Suppressor macrophage treated with lipopolysaccharide for 4 hours (primary cell): ENCODE measurements at regions not wholly inside any gene's neighbourhood (a gene's known extent, or its start where the extent isn't known, plus 50 kb on each side); places are given as distances from the start of the nearest gene placed in this dataset.
"Not testable (repeated sequence)": the region's sequence is repeated elsewhere in the genome, so short reads cannot be mapped to it uniquely, and the experiment has no call there.

Experiments used
- DNase-seq: peaks from one replicate; pipeline ENCODE4 v3.0.0-alpha.2; 2020

DNA sequence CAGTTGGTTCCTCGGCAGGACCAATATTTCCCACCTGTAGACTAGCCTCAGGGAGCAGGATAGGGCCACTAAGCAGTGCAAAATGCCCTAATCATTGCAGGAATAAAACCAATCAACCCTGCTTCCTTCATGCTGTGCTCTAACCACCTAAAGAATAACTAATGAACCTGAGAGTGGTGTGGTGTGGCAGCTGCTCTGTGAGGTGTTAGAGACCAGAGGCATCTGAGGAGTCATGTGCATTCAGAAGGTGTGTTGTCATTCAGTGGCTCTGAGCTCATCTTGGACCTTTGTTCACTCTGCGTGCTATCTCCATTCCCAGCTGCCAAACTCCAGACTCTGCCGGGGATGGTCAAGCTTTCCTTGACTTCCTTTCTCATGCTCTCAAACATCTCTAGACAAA, 136.7 kb upstream of the EGLN3 start:
- DNase-seq: no peak

DNA sequence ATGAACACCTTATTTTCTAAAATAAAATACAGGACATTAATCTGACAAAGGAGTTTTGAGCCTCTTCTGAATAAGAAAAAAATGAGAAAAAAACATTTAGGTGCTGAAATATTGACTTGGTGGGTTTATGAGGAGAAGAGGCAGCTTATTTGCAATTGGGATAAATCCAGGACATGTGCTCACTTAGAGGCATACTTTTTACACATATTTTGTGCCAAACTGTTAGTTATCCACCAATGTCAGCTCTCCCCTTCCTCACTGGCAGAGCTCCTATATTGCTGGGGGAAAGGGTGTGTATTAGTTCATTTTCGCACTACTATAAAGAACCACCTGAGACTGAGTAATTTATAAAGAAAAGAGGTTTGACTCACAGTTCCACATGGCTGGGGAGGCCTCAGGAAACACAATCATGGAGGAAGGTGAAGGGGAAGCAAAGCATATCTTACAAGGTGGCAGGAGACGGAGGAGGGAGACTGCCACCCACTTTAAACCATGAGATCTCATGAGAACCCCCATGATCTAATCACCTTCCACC, 135.4 kb upstream of the EGLN3 start:
- DNase-seq: no peak

DNA sequence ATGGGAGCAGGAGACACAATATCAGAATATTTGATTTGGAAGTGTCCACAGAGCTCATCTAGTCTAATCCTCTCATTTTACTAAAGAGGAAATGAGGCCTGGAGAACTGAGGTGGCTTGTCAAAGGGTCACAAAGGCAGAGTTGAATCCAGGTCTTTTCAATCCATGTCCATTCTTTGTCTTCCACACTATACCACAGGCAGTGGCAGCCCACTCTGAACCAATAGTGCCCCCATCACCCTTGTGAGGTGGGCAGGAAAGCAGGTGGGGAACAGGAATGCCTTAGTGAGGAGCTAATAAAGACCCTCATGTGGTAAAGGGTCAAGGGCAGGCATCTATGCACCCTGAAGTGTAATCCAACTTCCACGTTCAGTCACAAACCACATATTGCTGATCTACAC, 134.8 kb upstream of the EGLN3 start:
- no peak for DNase-seq

DNA sequence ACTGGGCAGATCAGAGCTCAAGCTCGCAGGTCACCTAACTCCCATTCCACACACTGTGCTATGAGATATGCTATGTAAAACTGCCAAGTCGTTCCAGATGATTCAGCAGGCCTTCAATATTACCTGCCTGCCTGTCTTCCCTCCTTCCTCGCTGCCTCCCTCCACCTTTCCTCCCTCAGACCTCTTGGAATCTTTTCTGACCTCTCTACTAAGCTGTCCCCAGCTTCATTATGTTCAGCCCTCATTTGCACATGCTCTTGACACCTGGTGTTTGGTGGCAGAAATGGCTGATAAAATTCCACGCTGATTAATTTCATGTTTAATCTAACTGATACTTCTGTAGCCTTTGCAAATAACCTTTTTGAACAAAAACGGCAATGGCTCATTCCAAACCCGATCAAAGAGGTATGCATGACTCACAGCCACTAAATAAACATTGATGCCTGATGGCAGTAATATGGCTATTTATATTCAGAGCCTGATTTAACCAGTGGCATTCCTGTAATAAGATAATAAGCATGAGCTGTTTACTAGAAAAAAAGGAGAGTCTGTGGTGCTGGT, 130.8 kb upstream of the EGLN3 start:
- no peak for DNase-seq

DNA sequence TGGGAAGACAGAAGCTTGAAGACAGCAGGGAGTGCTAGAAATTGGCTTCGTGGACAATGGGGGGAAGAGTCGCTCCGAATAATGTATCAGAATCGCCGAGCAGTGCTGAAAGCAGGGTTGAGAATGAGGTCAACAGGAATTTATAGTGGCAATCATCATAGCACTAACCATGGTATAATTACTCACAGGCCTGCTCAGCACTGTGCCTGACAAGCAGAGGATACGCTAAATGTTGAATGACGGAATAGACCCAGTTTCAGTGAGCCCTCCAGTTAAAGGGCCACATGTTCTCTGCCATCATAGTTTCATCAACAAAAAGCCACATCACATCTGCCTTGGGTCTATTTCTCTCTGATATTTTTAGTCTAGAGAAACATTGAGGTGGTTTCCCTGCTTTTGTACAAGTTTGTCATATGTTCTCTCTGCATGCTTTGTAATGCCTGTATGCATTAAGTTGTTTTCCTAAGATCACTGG, 130.3 kb upstream of the EGLN3 start:
- DNase-seq: no peak

DNA sequence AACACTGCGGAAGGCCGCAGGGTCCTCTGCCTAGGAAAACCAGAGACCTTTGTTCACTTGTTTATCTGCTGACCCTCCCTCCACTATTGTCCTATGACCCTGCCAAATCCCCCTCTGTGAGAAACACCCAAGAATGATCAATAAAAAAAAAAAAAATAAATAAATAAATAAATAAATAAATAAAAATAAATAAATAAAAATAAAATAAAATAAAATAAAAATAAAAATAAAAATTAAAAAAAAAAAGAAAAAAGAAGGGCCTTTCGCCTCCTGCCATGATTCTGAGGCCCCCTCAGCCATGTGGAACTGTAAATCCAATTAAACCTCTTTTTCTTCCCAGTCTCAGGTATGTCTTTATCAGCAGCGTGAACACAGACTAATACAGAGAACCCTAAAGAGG, 128.8 kb upstream of the EGLN3 start:
- not testable (repeated sequence) for DNase-seq

DNA sequence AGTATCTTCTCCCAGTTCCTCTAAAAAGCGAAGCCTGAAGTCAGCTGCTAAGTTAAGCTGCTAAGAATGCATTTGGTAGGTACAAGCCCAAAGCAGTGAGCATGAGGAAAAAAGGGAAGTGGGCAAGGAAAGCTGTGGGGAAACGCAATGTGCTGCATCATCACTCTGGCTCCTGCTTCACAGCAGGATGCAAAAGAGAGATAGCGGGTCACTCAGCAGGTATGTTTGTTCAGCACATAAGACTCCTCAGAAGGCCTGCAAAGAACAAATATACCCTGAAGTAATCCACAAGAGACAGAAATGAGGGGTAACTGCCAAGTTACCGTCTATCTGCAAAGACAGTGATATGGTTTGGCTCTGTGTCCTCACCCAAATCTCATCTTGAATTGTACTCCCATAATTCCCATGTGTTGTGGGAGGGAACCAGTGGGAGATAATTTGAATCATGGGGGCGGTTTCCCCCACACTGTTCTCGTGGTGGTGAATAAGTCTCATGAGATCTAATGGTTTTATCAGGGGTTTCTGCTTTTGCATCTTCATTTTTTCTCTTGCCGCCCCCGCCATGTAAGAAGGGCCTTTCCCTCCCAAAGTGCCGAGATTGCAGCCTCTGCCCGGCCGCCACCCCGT, 127.4 kb upstream of the EGLN3 start:
- DNase-seq: peak; percentile 78

DNA sequence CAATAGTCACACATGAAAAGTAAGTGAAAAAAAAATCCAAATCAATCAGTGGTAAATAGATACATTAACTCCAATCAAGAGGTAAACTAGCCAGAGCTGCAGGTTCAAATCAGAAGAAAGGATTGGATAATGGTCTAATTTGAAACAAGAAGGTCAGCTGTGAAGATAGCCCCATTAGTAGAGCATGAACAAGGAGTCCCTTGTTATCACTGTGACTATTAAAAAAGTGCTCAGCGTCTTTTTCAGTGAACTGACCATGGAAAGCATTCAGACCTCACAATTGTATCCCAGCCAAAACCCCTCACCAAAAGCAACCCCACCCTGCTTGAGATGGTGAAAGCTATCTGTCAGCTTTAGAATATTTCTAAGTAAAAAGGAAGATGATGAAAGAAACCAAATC, 125.0 kb upstream of the EGLN3 start:
- no peak for DNase-seq

DNA sequence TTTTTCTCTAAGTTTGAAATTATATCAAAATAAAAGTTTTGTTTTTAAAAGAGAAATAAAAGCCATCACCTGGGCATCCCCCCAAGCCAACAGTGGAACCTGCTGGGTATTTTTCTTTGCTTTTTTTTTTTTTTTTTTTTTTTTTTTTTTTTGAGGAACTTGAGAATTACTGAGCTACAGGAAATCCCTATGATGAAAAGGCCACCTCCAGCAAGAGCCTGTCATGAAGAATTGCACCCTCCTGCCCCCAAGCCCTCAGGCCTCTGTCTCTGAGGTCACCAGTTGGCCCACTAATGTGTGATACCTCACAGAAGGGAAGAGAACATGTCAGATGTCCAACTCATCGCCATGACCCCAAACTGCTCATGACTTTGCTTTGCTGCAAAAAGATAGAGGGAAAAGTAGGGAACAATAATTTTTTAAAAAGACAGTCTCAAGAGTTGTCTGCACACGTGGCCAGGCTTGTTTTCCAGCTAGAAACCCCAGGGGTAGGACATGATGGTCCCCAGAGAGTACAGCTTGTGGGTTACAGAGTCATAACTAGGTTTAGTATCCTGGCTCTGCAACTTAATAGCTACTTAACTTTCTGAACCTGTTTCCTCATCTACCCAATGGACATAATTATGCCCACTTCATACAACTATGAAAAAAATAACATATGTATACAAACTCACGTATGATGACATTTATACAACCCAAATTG, 124.3 kb upstream of the EGLN3 start:
- DNase-seq: peak; percentile 82

DNA sequence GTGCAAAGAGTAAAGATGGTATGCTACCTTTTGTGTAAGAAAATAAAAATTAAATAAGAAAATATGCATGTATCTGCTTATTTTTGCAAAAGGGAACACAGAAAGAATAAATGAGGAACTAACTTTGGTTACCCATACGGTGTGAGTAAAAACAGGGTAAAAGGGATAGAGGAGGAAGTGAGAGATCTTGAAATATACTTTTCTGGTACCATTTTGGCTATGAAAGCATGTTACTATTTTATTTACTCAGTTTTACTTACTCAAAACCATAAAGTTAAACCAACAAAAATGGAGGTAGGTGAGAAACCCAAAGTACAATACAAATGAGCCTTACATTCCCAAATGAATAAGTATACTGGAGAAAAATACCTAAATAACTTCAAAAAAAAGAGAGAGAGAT, 122.0 kb upstream of the EGLN3 start:
- DNase-seq: no peak

DNA sequence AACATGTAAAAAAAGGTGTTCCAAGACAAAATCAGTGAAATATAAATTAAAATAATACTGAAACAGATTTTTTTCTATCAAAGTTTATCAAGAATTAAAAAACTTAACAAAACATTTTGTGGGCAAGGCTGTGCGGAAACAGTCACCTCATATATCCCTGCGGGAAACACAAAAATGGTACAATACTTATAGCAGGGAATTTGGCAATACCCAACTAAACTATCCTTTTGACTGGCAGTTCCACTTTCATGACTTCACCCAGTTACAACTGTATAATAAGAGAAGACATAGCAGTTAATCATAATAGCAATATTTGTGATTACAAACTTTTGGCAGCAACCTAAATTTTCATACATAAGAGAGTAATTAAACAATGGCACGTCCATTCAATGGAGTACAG, 121.5 kb upstream of the EGLN3 start:
- DNase-seq: no peak

DNA sequence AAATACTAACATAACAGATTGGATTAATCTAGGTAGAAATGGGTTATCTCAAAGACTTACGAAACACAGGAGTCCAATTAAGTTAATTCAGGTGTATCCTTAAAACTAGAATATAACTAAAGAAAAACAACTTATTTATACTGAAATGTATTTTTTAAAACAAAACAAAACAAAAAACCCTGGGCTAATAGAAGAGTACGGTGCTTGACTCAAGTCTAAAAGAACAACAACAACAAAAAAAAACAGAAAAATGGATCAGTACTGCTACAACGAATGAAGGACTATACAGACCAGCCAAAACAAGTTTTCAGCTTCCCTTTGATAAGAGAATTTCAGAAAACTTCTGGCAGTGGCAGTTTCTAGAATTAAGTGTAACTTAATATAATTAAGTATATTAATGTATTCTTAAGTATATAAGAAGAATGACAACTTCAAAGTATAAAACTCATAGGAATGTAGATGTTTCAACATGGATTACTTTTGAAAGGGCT, 120.1 kb upstream of the EGLN3 start:
- no peak for DNase-seq

DNA sequence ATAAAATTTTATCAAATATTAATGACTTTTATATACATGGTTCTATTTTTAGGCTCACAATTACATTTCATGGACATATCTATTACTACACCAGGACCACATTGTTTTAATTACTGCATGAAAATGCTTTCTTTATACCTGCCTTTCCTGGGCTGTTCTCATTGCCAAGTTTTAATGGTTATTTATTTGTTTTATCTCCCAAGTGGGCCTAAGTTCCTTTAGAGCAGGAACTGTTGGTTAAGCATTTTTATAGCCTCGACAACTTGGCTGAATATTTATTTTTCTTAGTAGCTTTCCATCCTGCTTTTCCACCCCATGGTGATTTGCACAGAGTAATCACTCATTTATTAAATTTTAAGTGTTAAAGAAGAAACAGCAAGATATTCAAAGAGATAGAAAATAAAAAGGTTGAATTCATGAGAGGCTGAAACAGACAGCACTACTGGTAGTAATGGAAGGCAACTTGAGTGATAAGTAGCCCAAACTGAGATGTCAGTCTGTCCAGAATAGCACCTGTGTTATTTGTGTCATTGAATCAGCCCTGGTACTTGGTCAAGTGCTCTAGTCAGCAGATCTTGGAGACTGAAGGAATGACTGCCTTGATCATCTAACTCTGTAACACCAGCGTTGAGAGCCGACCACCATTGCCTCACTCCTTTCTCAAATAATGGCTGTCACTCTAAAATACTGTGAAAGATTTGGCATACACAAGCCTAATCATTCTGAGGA, 119.1 kb upstream of the EGLN3 start:
- no peak for DNase-seq

DNA sequence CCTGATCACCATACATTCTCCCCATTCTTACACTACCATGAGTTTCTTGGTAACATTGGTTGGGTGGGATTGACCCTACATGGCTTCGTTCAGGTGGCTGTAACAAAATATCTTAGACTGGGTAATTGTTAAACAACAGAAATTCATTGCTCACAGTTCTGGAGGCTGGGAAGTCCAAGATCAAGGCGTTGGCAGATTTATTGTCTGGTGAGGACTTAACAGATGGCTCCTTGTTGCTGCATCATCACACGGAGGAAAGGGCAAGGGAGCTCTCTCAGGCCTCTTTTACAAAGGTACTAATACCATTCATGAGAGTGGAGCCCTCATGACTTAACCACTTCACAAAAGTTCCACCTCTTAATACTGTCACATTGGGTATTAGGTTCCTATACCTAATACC, 116.7 kb upstream of the EGLN3 start:
- DNase-seq: no peak

DNA sequence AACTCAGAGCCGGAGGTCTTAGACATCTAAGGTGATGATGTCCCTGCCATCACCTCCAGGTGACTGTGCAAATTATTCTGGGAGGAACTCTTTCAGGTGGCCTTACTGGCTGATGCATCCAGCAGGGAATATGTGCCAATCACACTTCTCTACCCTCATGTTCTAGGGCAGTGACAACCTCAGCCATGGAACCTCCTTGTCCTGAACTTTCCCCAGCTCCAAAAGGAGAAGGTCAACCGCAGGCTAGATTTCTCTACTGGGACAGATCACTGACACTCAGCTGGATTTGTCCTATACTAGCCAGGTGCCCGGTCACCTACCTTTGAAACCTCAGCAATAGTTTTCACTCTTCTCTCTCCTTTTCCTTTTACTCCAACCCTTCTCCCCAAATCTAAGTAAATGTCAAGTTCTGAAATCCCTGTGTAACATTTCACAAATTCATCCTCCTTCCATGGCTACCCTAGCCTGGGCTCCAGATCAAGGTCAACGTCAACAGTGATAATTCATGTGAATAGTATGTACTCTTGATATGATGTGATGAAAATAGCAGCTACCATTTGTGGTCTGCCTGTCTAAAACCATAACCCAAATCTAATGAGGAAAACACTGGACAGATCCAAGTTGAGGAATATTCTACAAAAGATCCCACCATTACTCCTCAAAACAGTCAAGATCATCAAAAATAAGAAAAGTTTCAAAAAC, 115.0 kb upstream of the EGLN3 start:
- DNase-seq: no peak

DNA sequence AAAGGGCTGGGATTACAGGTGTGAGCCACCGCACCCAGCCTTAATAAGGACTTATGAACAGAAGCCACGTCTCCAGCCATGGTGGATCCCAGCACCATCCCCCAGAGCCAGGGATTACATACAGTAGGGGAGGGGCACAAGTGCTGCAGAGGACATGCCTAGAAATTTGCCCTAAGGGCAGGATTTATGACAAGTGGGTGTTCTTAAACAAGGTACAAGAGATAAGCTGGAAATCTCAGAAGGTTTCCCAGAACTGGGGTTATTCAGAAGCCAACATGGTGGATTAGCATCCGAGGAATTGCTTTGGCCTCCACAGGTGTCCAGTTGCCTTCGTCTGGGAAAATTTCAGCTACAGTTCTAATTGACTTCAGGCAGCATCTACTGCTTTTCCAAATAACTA, 114.4 kb upstream of the EGLN3 start:
- DNase-seq: no peak

DNA sequence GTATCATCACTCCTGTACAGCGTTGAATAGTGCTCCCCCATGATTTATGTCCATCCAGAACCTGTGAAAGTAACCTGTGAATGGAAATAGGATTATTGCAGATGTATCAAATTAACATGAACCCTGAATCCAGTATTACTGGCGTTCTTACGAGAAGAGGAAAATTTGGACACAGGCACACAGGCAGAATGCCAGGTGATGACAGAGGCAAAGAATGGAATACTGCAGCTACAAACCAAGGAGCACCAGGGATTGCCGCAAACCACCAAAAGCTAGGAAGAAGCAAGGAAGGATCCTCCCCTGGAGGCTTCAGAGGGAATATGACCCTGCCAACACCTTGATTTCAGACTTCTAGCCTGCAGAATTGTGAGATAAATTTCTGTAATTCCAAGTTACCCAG, 113.5 kb upstream of the EGLN3 start:
- no peak for DNase-seq

DNA sequence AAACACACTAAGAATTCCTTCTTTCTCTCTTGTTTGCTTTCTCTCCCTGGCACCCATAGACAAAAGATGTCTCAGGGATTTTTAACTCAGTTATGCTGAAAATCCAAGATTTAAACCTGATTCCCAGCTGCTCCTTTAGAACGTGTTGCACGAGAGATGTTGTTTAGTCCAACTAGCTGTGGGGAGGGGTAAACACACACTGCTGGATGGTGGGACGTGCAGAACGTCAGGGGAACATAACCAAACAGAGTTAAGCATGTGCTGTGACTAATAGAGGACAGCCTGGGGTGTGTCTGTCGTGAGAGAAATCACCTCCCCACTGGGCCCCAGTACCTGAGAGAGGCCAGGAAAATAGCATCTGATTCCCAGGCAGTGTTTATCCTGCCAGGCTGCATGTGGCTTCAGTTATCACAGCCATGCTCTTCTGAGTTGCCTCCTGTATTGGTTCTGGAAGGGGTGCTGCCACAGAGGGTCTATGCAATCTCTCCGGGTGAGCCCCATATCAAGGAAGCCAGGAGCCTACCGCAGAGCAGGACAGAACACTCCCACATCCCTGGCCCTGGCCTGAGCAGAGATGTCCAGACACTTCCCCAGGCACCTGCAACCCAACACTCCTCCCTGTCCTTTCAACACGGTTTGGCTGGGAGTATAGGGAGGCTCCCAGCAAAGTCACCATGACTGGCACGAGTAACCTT, 112.7 kb upstream of the EGLN3 start:
- DNase-seq: no peak

DNA sequence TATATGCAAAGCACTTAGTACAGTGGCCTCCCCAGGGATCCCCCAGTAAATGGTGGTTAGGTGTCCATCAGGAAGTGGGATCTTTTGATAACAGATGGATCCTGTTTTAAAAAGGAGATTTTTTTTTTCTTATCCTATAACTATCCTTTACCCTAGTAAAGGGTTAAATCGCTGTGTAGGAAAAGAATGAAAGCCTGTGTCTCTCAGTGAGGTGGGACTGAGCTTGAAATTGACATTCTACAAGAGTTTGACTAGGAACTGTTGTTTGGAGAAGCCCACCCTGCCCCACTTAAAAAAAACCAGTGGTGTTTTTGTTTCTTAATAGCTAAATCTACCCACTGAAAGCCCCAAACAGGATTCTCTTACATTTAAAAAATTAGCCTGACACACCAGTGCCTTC, 112.2 kb upstream of the EGLN3 start:
- DNase-seq: no peak

DNA sequence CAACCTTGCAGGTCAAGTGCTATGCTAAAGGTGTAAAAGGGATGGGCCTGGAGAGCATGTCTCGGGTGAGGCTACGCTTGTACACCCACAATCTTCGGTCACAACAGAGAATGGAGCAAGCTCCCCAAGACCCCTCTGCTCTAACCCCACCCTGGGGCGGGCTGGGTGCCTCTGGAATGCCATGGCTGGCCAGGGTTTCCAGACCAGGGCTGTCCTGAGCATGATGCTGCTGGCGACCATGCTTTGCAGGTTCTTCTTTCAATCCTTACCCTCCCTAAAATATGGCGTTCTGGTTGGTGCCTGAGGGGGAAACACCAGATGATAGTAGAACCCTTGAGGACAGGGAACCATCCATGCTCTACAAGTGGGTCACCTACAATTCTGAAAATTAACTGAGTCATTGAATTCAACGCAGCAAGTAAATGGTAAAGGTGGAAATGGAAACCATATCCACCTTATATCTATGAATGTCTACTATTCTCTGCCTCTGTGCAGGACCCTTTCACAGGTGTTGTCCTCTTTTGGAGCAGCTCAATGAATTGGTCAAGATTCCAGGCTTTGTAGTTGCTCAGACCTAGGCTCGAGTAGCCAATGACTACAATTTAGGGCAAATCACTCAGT, 111.6 kb upstream of the EGLN3 start:
- no peak for DNase-seq

DNA sequence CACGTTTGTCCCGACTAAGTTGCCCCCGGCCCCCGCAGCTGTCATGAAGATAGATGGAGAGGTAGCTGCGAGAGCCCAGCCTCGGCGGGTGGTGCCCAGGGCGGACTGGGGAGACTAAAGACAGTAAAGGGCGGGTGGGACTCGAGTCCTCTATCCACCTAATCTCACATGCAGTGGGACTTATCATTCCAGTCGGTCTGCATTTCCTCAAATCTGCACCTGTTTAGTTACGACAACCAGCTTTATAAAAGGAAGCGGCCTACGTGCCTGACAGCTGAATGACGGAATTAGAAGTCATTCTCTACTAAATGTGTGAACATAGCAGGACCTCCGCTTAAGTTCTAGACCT, 109.8 kb upstream of the EGLN3 start:
- DNase-seq: peak; percentile 17
